IPS DF 4.7 (cell line): ENCODE measurements at regions not wholly inside any gene's neighbourhood (a gene's known extent, or its start where the extent isn't known, plus 50 kb on each side); places are given as distances from the start of the nearest gene placed in this dataset.

ENCODE experiments used
- DNase-seq: peaks from one replicate; pipeline ENCODE4 v3.0.0-alpha.2; 2013; ENCODE audit warnings: low spot score; ENCODE audit errors: extremely low read depth

DNA sequence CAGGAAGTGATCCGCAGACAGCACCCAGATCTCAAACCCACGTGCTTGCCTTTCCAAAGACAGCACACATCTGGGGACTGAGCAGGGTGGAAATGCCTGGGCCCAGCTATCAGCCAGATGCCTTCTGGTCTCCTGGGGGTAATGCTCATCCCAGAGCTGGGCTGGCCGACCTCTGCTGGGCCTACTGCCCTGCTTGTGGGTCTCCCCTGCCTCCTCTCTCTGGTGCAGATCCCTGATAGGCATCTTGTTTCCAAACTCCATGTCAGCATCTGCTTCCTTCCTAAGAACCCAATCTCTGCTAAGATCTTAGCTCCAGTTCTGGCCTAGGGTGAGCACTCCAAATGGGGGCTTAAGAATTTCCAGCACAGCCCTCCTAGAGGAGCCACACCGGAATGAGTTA, 1043.0 kb downstream of the VRK1 start:
- DNase-seq: no peak

DNA sequence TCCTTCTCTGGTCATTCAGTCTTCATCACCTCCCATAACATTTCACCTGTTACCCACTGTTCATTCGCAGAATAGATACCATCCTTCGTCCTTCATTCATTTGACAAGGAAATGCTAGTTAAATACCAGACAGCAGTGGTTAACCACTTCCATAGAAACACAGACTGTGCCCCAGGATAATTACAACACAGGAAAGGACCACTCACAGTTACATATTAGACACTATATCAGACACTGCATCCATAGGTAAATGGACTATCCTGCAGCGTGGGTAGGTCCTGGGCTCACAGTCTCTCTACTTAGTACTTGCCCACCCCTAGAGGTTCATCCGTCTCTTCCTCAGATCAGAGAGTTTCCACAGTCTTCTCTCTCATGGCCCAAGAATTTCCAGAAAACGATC, 1044.6 kb downstream of the VRK1 start:
- no peak for DNase-seq

DNA sequence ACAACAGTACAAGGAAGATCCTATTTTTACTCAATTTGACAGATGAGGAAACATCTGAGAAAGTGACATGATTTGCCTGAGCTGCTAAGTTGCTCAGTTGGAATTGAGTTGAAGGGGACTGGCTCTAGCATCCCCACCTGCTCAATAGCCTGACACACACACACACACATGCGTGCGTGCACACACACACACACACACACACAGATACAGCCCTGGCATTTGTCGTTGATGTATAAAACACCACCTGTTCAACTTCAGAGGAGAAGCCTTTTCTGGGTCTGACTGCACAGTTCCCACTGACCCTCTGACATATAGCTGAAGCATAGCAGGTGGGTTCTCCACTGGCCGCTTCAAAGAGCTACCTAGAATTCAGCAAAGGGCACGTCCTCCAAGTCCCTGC, 1045.9 kb downstream of the VRK1 start:
- DNase-seq: no peak

DNA sequence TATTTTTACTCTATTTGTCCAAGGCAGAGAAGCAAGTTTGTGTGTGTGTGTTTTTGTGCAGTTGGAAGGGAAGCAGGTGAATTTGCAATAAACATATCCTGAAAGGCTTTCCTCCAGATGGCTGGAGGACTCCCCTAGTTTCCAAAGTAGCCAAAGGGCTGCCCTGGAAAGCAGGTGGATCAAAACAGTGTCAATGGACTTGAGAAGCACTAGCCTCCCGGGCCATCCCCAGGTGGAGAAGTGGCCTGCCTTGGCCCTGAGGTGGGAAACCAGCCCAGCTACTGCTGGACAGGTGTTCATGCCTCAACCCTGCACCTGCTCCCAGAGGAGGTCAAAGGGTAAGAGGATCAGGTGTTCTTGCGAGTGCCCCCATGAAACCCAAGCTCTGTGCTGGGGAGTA, 1046.9 kb downstream of the VRK1 start:
- no peak for DNase-seq

DNA sequence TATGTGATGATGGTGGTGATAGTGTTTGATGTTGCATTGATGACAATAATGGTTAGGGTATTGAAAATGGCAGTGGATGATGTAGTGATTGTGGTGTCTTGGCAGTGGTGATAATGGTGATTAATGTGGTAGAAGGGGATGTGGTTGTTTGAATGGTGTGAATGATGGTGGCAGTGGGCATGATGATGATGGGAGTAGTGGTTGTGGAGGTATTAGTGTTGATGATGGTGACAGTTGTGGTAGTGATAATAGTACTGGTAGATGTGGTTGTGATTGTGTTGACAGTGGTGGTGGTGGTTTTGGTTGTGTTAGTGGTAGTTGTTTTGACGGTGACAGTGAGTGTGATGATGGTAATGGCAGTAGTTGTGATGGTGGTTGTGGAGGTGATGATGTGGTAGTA, 1049.0 kb downstream of the VRK1 start:
- no peak for DNase-seq

DNA sequence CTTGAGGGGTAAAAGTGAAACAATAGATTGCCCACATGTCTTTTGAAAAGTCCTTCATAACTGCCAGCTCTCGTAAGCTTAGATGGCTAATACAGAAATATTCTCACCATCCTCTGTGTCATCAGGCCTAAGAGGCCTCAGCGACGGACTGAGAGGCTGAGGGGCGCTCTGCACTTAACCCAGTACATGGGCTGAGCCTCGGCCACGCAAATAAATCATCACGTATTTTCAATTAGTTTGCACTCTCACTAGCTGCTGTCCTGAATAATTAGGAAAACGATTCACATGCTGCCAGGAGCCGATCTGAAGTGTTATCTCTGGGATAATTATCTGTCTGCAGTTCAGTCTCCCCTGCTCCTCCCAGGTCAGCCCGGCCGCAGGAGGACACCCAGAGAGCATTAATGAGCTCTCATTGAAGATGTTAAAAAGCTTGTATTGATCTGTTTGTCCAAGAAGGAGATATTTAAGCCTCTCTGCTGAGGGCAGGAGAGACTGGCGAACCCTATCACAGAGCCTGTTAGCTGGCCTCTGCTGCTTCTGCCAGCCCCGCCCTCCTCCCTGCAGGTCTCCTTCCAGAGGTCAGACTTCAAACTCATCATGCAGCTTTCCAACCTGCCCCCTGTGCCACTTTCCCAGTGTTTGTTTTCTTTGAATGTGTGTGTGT, 1051.3 kb downstream of the VRK1 start:
- no peak for DNase-seq

DNA sequence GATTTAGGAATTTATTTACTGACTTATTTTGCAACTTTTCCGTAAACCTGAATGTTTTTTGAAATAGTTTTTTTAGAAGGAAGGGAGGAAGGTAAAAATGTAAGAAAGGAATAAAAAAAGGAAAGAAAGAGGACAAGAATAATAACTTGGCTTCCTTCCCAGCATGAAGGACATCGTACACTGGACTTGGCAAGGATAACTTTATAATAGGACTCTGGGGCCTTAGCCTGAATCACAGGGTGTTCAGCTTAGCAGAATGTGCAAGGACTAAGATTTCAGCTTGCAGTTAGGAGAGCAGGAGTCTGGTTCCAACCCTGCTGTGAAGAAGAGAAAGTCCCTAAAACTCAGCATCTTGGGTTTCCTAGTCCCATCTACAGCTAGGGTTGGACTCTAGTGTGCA, 1053.3 kb downstream of the VRK1 start:
- DNase-seq: no peak

DNA sequence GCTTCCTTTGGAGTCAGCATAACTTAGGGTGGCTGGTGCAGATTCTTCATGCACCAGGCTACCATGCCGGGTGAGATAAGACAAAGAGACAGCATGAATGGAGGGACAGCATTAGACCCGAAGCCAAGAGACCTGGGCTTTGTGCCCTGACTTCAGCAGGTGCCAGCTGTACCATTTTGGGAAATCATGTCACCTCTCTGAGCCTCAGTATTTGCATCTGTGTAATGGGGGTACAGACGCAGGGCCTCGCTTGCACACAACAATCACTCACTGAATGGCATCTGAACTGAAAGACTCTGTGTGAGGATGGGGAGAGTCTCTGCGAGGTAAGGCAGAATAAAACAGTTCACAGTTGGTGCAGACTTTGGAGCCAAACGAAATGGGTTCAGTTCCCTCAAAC, 1053.7 kb downstream of the VRK1 start:
- DNase-seq: no peak

DNA sequence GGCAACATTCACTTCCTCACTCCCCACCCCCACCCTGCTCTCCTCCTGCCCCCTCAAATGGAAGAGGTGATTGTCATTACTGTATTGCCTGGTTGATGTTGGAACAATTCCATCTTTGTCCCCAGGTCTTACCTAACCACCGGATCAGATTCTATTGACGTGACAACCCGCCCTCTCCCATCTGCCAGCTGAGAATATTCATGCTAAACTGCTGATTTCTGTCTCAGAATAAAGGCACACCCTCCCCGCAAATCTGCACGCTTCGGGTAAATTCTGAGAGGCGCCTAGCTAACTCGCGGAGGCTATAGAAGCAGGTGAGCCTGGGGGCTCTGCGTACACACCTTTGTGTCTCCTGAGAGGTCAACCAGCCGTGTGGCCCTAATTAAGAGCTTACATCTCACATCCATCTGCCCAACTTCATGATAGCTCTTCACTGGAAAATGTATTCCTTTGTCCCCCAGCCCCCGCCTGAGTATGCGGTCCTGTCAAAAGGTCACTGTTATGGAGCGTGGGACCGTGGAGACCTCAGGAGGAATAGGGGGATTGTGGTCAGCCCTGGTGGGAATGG, 1054.3 kb downstream of the VRK1 start:
- no peak for DNase-seq

DNA sequence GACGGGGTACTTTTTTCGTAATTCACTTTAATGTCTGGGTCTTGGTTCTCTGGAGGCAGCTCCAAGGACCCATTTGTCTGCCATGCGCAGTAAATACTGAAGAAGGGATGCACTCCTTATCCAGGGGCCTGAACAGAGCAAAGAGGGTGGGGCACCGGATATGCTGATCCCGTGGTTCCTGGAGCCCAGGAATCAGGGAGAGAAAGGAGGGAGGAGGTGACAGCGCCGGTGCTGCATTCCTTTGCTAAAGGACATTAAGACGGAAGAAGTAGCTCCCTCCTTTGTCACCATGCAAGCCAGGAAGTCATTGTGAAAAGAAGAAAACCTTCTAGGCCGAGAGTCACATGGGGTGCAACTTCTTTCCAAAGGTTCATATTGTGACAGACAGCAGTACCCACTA, 1057.7 kb downstream of the VRK1 start:
- no peak for DNase-seq

DNA sequence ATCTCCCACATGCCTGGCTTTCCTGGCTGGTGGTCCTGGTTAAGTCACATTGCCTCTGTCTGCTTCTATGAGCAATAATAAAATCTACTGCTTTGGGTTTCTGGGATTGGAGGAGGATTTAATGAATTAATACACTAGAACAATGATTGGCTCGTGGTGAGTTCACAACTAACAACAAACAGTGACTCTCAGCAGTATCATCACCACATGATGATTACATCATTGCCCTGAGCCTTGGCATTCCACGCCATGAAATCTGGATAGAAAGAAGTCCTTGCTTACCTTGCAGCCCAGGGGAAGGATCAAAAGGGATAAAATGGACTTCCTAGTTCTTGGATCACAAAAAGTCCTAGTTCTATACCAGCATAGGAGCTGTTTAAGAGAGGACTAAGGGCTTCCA, 1069.0 kb downstream of the VRK1 start:
- DNase-seq: no peak

DNA sequence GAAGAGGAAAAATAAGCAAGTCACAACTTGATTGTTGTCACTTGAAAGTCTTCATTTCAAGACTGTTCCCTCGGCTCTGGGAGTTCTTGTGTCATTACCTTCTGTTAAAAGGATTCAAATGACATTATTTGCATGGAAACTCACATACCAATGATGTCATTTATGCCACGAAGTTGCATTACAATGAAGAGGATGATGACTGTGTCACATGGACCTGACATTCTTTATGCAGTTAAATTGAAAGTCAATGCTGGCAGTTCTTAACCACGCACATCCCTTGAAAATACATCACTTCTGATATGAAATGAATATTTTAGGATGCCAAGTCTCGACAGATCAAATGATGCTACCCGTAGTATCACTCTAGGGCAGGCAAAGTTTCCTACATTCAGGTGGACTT, 1069.5 kb downstream of the VRK1 start:
- no peak for DNase-seq

DNA sequence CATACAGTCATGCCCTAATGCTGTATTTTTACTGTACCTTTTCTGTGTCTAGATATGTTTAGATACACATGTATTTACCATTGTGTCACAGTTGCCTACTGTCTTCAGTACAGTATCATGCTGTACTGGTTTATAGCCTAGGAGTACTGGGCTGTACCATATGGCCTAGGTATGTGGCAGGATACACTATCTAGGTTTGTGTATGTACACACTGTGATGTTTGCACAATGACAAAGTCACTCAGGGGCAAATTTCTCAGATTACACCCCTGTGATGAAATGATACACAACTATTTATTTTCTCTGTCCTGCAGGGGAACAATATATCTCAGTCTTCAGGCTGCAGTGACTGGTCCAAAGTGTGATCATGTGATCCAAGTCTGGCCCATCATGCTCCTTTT, 1076.1 kb downstream of the VRK1 start:
- DNase-seq: no peak

DNA sequence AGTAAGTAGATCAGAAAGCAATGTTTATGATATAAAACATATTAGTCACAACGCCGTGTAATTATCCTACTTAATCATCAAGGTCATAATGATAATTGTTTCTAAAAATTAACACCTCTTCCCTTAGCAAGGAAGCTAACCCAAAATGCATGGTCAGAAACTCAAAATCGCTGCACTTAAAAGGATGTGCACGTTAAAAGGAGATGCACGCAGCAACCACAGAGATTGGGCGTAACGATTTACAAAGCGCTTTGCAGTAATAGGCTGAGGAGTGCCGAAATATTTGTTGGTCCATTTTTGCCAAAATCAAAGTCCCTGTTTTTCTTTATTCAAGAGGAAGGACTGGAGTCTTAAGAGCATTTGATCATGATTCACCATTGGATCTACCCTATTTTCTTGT, 1077.2 kb downstream of the VRK1 start:
- no peak for DNase-seq

DNA sequence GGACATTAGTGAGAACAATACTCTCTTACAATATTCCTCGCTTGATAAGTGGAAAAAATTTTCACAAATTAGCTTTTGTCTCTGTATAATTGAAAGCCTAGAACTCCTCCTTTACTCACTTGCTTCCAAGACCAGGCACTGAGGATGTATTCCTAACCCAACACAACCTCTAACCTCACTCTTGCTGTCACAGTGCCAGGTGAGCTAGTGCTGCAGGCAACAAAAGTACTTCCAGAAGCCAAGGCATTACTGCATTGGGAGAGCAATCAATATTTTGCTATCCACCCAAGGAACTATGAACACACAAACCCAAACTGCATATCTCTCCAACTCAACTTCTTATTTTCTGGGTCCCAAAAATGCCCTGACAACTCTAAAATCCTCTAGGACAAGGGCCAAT, 1081.0 kb downstream of the VRK1 start:
- no peak for DNase-seq

DNA sequence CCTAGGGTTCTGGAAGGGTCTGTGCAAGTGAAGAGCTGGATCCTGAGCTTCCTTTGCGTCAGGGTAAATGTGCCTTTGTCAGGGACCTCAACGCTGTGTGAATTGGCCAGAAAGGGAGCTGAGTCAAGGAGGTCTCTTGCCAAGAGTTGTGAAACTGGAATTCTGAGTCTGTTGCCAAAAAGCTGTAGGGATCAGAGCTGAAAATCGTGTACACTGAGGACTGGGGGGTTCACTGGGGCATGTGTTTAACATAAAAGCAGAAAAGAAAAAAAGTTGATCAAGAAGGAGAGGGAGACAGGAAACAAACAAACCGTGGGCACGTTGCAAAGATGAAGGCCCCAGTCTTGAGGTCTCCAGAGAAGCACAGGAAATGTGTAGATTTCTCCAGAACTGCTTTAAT, 1081.5 kb downstream of the VRK1 start:
- no peak for DNase-seq

DNA sequence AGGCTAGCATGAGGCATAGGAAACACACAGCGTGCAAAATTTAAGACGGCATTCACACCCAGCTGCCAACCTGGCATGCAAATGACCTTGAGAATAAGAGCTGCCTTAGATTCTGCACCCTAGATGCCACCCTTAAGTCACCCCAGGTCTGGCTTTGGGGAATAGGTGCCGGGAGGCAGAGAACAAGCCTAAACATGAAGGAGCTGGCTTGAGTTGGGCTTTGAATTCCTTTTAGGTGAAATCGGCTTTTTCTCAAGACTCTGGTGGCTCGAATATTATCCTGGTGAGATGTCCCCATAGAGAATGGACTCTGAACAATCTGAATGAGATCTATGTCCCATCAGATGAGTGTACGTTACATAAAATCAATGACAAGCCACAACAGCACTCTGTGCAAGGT, 1090.5 kb downstream of the VRK1 start:
- DNase-seq: no peak

DNA sequence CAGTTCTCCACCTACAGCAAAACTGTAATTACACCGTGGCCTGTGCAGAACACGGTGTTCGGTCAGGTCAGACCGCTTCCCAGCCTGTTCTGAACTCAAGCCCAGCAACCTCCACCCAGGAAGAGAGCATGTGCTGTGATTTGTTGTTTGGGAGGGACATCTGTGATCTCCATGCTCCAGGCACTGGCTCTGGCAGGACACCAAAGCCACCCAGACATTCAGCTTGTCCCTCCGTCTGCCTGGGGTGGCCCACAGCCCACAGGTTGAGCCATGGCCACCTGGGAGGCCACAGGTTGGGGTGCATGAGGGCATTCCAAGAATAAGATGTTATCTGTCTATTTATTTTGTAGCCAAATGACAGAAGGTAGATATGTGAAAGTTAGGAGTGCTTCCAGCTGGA, 1091.1 kb downstream of the VRK1 start:
- DNase-seq: no peak

DNA sequence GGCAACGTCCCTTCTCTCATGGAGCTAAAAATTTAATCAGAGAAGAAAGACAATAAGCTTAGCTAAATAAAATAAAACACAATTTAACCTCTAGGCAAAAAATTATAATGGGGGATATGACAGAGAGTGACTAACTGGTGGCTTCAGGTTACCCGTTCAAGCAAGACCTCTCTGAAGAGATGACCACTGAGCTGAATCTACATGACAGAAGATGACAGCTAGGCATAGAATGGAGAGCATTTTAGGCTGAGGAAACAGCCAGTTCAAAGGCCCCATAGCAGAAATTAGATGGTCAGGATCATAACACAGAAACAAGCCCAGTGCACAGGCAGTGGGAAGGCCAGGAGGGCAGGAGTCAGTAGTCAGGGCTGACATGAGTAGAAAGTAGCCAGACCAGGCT, 1094.3 kb downstream of the VRK1 start:
- DNase-seq: no peak

DNA sequence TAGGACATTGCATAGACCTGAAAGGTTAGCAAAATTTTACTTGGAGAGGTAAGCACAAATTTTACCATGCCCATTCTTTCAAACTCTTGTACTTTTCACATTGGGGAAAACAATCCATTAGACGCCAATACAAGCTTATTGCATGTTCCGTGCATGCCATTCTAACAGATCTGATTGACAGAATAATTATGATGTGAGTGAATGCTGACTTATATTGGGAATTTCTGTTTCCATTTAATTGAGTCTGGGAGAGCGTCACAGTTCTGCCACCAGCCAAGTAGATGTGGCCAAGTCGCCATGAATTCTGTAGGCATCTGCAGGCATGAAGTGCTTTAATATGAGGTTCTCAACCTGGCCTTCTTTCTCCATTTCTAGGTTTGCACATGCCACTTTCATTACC, 1097.4 kb downstream of the VRK1 start:
- DNase-seq: no peak

DNA sequence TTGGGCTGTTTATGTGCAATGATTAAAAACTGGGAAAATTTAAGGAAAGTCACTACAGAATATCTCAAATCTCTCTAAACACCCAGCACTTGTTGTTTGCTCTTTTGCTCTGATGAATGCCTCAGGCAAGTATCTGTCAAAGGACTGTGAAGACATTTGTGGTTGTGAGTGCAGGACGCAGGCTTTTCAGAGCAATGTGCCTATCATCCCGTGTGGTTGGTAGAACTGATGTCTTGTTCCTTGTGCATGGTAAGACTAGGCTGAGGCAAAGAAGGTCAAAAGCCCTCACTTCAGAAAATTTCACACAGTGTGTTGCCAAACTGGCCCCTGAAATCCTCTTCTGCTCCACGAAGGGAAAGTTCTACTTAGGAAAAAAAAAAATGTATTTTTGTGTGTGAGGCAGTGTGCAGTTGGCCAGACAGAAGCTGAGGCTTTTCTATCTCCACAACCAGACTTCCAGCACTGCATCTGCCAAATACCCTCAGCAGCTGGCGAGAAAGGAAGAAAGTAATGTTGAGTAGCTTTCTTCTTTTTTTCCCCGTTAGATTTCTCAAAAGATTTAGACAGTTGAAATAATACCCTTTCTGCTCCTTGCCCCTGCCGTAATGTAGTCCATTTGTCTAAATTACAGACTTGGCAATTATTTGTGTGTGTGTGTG, 1103.1 kb downstream of the VRK1 start:
- DNase-seq: no peak

DNA sequence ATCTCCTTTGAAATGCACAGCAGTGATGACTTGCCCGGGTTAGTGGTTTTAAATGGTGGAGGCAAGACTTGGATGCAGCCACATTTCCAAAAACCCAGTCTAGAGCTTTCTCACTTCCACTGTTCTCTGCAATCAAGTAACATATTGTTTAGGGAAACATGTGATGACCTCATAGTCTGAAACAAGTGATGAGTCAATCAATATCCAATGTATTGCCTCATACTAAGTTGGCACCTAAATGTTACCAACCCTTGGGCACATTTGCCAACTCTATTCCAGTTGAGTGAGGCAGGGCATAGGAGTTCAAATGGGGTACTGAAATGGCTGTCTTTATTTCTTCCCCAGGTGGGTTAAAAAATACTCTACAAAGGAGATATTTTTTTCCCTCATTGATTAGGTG, 1105.4 kb downstream of the VRK1 start:
- DNase-seq: no peak

DNA sequence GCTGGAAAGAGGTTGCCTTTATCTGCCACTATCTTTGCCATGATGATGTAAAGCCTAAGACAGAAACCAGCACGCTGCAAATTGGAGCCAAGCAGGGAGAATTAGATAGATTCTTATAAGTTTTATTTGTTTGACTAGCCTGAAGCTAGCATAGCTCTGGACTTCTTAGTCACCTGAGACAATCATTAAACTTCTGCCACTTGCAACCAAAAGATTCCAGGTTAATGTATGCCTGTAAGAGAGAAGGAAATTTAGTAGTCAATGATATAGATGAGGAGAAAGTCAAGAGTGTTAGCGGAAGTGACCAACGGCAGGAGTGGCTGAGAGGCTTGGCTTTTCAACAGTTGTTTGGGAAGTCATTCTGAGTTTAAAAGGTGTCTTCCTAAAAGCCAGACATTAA, 1106.6 kb downstream of the VRK1 start:
- no peak for DNase-seq
